ENCODE measurements at regions not wholly inside any gene's neighbourhood (a gene's known extent, or its start where the extent isn't known, plus 50 kb on each side); places are given as distances from the start of the nearest gene placed in this dataset.
"Not testable (repeated sequence)": the region's sequence is repeated elsewhere in the genome, so short reads cannot be mapped to it uniquely, and the experiment has no call there.

- H3K4me1 ChIP-seq; H3K27me3 ChIP-seq; H3K4me3 ChIP-seq; H3K36me3 ChIP-seq; H3K27ac ChIP-seq; H3K9me3 ChIP-seq (replicated peaks); DNase-seq: not testable (repeated sequence)
These were observed 80.6 kb upstream of the PLEKHG4B start for GRCh38 chr5:11392-11791.

- Histone ChIP-seq H3K9me3 (replicated peaks) (no peaks in the 10 kb centered on the region), H3K27me3 (no peaks in the 10 kb centered on the region), H3K4me1 (no peaks in the 10 kb centered on the region), H3K4me3 (no peak overlapping the region), H3K27ac (no peak overlapping the region), H3K36me3 (no peaks in the 10 kb centered on the region)
- peak in 1 of 2 experiments; percentile 3 for DNase-seq
These were observed 80.1 kb upstream of the PLEKHG4B start for GRCh38 chr5:11898-12297.

GRCh38 chr5:13234-13633, 78.7 kb upstream of the PLEKHG4B start:
- H3K9me3 ChIP-seq (replicated peaks) = no peaks in the 10 kb centered on the region
- no peaks in the 10 kb centered on the region for H3K27me3 ChIP-seq
- DNase-seq = no peak
- H3K4me3 ChIP-seq = no peak overlapping the region
- H3K4me1 ChIP-seq = no peaks in the 10 kb centered on the region
- no peak overlapping the region for H3K27ac ChIP-seq
- H3K36me3 ChIP-seq = no peaks in the 10 kb centered on the region

- not testable (repeated sequence) for H3K27ac ChIP-seq, DNase-seq
These were observed 77.3 kb upstream of the PLEKHG4B start for GRCh38 chr5:14676-15075.

GRCh38 chr5:20276-20675, 71.7 kb upstream of the PLEKHG4B start:
- H3K27ac ChIP-seq; H3K4me1 ChIP-seq; H3K9me3 ChIP-seq (replicated peaks); H3K36me3 ChIP-seq; H3K4me3 ChIP-seq; DNase-seq; H3K27me3 ChIP-seq: not testable (repeated sequence)

More at GRCh38 chr5:14676-15075, 77.3 kb upstream of the PLEKHG4B start:
- not testable (repeated sequence) for H3K27me3 ChIP-seq; H3K4me1 ChIP-seq; H3K36me3 ChIP-seq; H3K9me3 ChIP-seq (replicated peaks); H3K4me3 ChIP-seq

GRCh38 chr5:21654-22233, 70.2 kb upstream of the PLEKHG4B start:
- peak; percentile 5 to 17 for DNase-seq
- no peak overlapping the region for H3K4me3 ChIP-seq
- H3K36me3 ChIP-seq = no peaks in the 10 kb centered on the region
- H3K4me1 ChIP-seq = no peaks in the 10 kb centered on the region
- H3K27me3 ChIP-seq = no peaks in the 10 kb centered on the region
- no peak overlapping the region for H3K27ac ChIP-seq
- H3K9me3 ChIP-seq (replicated peaks) = no peaks in the 10 kb centered on the region

GRCh38 chr5:23907-24306, 68.1 kb upstream of the PLEKHG4B start:
- not testable (repeated sequence) for H3K27ac ChIP-seq; H3K27me3 ChIP-seq; H3K4me1 ChIP-seq; DNase-seq; H3K4me3 ChIP-seq; H3K9me3 ChIP-seq (replicated peaks); H3K36me3 ChIP-seq

GRCh38 chr5:25067-25466, 66.9 kb upstream of the PLEKHG4B start:
- H3K9me3 ChIP-seq (replicated peaks); H3K27ac ChIP-seq; H3K27me3 ChIP-seq; DNase-seq; H3K36me3 ChIP-seq; H3K4me3 ChIP-seq; H3K4me1 ChIP-seq: not testable (repeated sequence)

- Histone ChIP-seq H3K36me3 (no peaks in the 10 kb centered on the region), H3K4me3 (no peak overlapping the region), H3K27ac (no peak overlapping the region), H3K27me3 (no peaks in the 10 kb centered on the region), H3K4me1 (no peaks in the 10 kb centered on the region), H3K9me3 (replicated peaks) (no peaks in the 10 kb centered on the region)
- DNase-seq = no peak
These were observed 61.8 kb upstream of the PLEKHG4B start for GRCh38 chr5:30131-30530.

GRCh38 chr5:30556-30955, 61.4 kb upstream of the PLEKHG4B start:
- not testable (repeated sequence) for H3K27me3 ChIP-seq; H3K9me3 ChIP-seq (replicated peaks); H3K4me3 ChIP-seq; H3K27ac ChIP-seq; H3K4me1 ChIP-seq; H3K36me3 ChIP-seq; DNase-seq

- no peak overlapping the region for H3K27ac ChIP-seq
- H3K9me3 ChIP-seq (replicated peaks) = no peaks in the 10 kb centered on the region
- no peaks in the 10 kb centered on the region for H3K27me3 ChIP-seq
- H3K4me1 ChIP-seq = no peaks in the 10 kb centered on the region
- no peak overlapping the region for H3K4me3 ChIP-seq
- H3K36me3 ChIP-seq = no peaks in the 10 kb centered on the region
- no peak for DNase-seq
These were observed 59.8 kb upstream of the PLEKHG4B start for GRCh38 chr5:32165-32564.

GRCh38 chr5:35521-35920, 56.4 kb upstream of the PLEKHG4B start:
- H3K9me3 ChIP-seq (replicated peaks); H3K4me3 ChIP-seq; H3K27me3 ChIP-seq; DNase-seq; H3K4me1 ChIP-seq; H3K36me3 ChIP-seq; H3K27ac ChIP-seq: not testable (repeated sequence)

- H3K36me3 ChIP-seq; H3K4me3 ChIP-seq; H3K27ac ChIP-seq; H3K27me3 ChIP-seq; H3K4me1 ChIP-seq; H3K9me3 ChIP-seq (replicated peaks); DNase-seq: not testable (repeated sequence)
These were observed 54.8 kb upstream of the PLEKHG4B start for GRCh38 chr5:37207-37606.

- no peak overlapping the region for H3K4me3 ChIP-seq
- no peak for DNase-seq
- H3K36me3 ChIP-seq = no peaks in the 10 kb centered on the region
- no peaks in the 10 kb centered on the region for H3K4me1 ChIP-seq
- H3K27ac ChIP-seq = no peak overlapping the region
- no peaks in the 10 kb centered on the region for H3K27me3 ChIP-seq
- no peaks in the 10 kb centered on the region for H3K9me3 ChIP-seq (replicated peaks)
These were observed 51.9 kb upstream of the PLEKHG4B start for GRCh38 chr5:39979-40583.
